SK-N-SH (cell line): ENCODE measurements at regions not wholly inside any gene's neighbourhood (a gene's known extent, or its start where the extent isn't known, plus 50 kb on each side); places are given as distances from the start of the nearest gene placed in this dataset.

Experiments
- EP300 ChIP-seq, 2 experiments: IDR thresholded peaks; 2 replicates each; pipeline versions ENCODE4 v1.4.0 to v1.6.1; 2012; ENCODE audit warnings: borderline replicate concordance in 1 of 2, low read depth in 1 of 2, low read length in 1 of 2
- EZH2phosphoT487 ChIP-seq: fragments of 200-600 bp; sonication (generic); IDR thresholded peaks from 2 replicates; pipeline ENCODE4 v1.6.1; 2017; ENCODE audit warnings: low read depth, mixed run types, mild to moderate bottlenecking, antibody characterized with exemption, moderate library complexity, borderline replicate concordance
- FOXM1 ChIP-seq: IDR thresholded peaks from 2 replicates; pipeline ENCODE4 v1.4.0; 2012; ENCODE audit warnings: low read depth, mild to moderate bottlenecking
- MEF2A ChIP-seq: IDR thresholded peaks from 2 replicates; pipeline ENCODE4 v1.4.0; 2012; ENCODE audit warnings: low read depth, borderline replicate concordance
- NFIC ChIP-seq: IDR thresholded peaks from 2 replicates; pipeline ENCODE4 v1.4.0; 2012; ENCODE audit warnings: borderline replicate concordance
- POLR2AphosphoS5 ChIP-seq: IDR thresholded peaks from 2 replicates; pipeline ENCODE4 v1.6.1; 2012; ENCODE audit warnings: low read depth, low read length
- RAD21 ChIP-seq: IDR thresholded peaks from 2 replicates; pipeline ENCODE4 v1.6.1; 2012; ENCODE audit warnings: mild to moderate bottlenecking, low read length
- SMC3 ChIP-seq: IDR thresholded peaks from 2 replicates; pipeline ENCODE4 v1.6.1; 2012; ENCODE audit warnings: low read depth, low read length, improper control_type of control experiment
- YY1 ChIP-seq: IDR thresholded peaks from 2 replicates; pipeline ENCODE4 v1.4.0; 2012; ENCODE audit warnings: low read depth, mild to moderate bottlenecking
- TF ChIP-seq, protein P1 (sequence below): fragments of 200-600 bp; sonication (generic); IDR thresholded peaks from 2 replicates; pipeline ENCODE4 v1.6.1; 2017; ENCODE audit warnings: antibody characterized with exemption, mild to moderate bottlenecking, moderate library complexity
- TF ChIP-seq, protein P2 (sequence below): IDR thresholded peaks from 2 replicates; pipeline ENCODE4 v1.4.0; 2012; ENCODE audit warnings: low read depth
- TF ChIP-seq, protein P3 (sequence below): IDR thresholded peaks from 2 replicates; pipeline ENCODE4 v1.6.1; 2012; ENCODE audit warnings: mild to moderate bottlenecking, low read depth, low read length, moderate library complexity
- TF ChIP-seq, protein P4 (sequence below): IDR thresholded peaks from 2 replicates; pipeline ENCODE4; 2012

DNA sequence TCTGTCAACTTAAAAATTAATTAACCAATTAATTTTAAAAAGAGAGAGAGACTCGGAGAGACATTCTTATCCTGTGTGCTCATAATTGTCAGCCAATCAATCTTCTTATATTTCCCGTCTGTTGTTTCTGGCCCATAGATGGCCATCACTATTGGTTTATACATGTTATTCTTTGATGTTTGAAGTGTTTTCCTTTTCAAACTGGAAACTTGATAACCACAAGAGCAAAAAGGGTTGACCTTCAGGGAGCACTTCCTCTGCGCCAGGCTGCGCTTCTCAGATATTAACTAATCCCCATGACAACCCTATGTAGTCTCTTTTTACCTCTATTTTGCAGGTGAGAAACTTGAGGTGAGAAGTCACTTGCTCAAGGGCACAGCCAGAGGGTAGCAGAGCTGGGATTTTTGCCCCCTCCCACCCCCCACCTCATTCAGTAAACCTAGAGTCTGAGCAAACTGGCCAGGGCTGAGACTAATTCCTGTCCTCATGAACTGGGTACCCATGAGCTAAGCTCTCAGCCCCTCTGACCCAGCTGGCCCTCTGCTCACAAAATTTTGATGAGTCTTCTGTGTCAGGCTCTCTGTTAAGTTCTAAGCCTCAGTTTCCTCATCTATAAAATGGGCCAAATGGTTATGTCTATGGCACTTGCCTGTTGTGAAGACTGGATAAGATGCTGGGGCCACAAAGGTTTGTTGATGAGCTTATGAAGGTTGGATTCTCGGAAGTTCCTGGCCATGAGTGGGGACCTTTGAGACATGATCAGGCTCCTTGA lies 86.0 kb upstream of the SH3PXD2B start:
- no peak for TF ChIP-seq RAD21
- TF ChIP-seq, protein P1, sequence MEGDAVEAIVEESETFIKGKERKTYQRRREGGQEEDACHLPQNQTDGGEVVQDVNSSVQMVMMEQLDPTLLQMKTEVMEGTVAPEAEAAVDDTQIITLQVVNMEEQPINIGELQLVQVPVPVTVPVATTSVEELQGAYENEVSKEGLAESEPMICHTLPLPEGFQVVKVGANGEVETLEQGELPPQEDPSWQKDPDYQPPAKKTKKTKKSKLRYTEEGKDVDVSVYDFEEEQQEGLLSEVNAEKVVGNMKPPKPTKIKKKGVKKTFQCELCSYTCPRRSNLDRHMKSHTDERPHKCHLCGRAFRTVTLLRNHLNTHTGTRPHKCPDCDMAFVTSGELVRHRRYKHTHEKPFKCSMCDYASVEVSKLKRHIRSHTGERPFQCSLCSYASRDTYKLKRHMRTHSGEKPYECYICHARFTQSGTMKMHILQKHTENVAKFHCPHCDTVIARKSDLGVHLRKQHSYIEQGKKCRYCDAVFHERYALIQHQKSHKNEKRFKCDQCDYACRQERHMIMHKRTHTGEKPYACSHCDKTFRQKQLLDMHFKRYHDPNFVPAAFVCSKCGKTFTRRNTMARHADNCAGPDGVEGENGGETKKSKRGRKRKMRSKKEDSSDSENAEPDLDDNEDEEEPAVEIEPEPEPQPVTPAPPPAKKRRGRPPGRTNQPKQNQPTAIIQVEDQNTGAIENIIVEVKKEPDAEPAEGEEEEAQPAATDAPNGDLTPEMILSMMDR = no peak
- no peak for TF ChIP-seq FOXM1
- TF ChIP-seq, protein P2, sequence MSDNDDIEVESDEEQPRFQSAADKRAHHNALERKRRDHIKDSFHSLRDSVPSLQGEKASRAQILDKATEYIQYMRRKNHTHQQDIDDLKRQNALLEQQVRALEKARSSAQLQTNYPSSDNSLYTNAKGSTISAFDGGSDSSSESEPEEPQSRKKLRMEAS = no peak
- no peak for TF ChIP-seq EZH2phosphoT487
- no peak for TF ChIP-seq POLR2AphosphoS5
- no peak for TF ChIP-seq SMC3
- TF ChIP-seq, protein P3, sequence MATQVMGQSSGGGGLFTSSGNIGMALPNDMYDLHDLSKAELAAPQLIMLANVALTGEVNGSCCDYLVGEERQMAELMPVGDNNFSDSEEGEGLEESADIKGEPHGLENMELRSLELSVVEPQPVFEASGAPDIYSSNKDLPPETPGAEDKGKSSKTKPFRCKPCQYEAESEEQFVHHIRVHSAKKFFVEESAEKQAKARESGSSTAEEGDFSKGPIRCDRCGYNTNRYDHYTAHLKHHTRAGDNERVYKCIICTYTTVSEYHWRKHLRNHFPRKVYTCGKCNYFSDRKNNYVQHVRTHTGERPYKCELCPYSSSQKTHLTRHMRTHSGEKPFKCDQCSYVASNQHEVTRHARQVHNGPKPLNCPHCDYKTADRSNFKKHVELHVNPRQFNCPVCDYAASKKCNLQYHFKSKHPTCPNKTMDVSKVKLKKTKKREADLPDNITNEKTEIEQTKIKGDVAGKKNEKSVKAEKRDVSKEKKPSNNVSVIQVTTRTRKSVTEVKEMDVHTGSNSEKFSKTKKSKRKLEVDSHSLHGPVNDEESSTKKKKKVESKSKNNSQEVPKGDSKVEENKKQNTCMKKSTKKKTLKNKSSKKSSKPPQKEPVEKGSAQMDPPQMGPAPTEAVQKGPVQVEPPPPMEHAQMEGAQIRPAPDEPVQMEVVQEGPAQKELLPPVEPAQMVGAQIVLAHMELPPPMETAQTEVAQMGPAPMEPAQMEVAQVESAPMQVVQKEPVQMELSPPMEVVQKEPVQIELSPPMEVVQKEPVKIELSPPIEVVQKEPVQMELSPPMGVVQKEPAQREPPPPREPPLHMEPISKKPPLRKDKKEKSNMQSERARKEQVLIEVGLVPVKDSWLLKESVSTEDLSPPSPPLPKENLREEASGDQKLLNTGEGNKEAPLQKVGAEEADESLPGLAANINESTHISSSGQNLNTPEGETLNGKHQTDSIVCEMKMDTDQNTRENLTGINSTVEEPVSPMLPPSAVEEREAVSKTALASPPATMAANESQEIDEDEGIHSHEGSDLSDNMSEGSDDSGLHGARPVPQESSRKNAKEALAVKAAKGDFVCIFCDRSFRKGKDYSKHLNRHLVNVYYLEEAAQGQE = no peak
- TF ChIP-seq NFIC = no peak
- TF ChIP-seq YY1 = no peak
- no peak for TF ChIP-seq MEF2A
- TF ChIP-seq, protein P4, sequence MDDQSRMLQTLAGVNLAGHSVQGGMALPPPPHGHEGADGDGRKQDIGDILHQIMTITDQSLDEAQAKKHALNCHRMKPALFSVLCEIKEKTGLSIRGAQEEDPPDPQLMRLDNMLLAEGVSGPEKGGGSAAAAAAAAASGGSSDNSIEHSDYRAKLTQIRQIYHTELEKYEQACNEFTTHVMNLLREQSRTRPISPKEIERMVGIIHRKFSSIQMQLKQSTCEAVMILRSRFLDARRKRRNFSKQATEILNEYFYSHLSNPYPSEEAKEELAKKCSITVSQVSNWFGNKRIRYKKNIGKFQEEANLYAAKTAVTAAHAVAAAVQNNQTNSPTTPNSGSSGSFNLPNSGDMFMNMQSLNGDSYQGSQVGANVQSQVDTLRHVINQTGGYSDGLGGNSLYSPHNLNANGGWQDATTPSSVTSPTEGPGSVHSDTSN = no peak
- TF ChIP-seq EP300 (IDR thresholded peaks at IDR 0.05; ENCODE audit: borderline replicate concordance in 1 of 2, low read depth in 1 of 2, low read length in 1 of 2) = no peak
